Muscle layer of colon (tissue), 2 donors: ENCODE measurements at regions not wholly inside any gene's neighbourhood (a gene's known extent, or its start where the extent isn't known, plus 50 kb on each side); places are given as distances from the start of the nearest gene placed in this dataset.
"Not testable (repeated sequence)": the region's sequence is repeated elsewhere in the genome, so short reads cannot be mapped to it uniquely, and the experiment has no call there.

ENCODE experiments used
- H3K27ac ChIP-seq: one replicate; pipeline ENCODE4 v1.7.0; 2013; ENCODE audit warnings: low read depth, mild to moderate bottlenecking, low read length, moderate library complexity
- H3K27me3 ChIP-seq, 2 donors: one replicate each; pipeline ENCODE4 v1.7.0; 2013; ENCODE audit warnings: low read length in 2 of 2, mild to moderate bottlenecking in 2 of 2; ENCODE audit not compliant: insufficient read depth in 2 of 2, control insufficient read depth in 1 of 2
- H3K36me3 ChIP-seq: one replicate; pipeline ENCODE4 v1.7.0; 2013; ENCODE audit warnings: mild to moderate bottlenecking, low read length; ENCODE audit not compliant: insufficient read depth
- H3K4me1 ChIP-seq: one replicate; pipeline ENCODE4 v1.7.0; 2013; ENCODE audit warnings: mild to moderate bottlenecking, low read length; ENCODE audit not compliant: insufficient read depth
- H3K4me3 ChIP-seq, 2 donors: one replicate each; pipeline ENCODE4 v1.7.0; 2013; ENCODE audit warnings: low read length in 2 of 2, low read depth in 1 of 2, mild to moderate bottlenecking in 1 of 2, moderate library complexity in 1 of 2
- H3K9ac ChIP-seq: one replicate; pipeline ENCODE4 v1.7.0; 2013; ENCODE audit warnings: low read length
- H3K9me3 ChIP-seq: one replicate; pipeline ENCODE4 v1.7.0; 2013; ENCODE audit warnings: mild to moderate bottlenecking, low read length
- donor health status: abdominal sarcoma.
- donor health status: Adenocarcinoma of cecum.

DNA sequence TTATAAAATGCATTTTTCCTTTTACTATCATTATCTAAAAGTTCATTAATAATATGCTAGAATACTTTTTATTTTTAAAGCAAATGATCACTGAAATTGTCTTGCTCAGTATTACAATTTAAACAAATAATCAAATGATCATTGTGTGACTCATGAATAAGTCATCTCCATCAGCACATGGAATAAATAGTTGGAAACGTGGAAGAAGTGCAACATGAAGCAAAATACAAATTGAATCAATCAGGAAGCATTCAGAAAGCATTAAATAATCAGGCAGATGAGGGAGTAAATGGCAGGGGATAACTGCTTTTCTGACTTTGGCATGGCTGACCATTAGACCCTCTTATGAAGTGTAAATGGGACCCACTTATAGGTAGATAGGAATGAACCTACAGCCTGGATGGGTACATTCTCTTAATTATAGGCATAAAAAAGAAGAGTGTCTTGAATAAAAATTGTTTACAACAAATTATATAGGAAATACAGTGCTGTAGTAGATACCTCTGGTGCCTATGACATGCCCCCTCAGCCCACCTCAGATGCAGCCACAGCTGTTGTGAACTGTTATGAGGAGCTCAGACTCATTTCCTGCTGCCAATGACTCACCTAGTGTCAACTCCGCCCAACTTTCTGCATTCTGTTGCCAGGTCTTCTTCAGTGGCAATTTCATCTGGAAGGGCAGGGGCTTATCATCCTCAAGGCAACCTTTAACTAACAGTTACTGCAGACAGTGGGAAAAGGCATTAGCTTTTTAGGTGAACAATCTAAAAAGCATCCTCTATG lies 936.0 kb downstream of the TRIB2 start:
- H3K9ac ChIP-seq = no peak overlapping the region
- no peaks in the 10 kb centered on the region for H3K27me3 ChIP-seq
- H3K36me3 ChIP-seq = no peaks in the 10 kb centered on the region
- H3K9me3 ChIP-seq = no peaks in the 10 kb centered on the region
- H3K4me3 ChIP-seq = no peak overlapping the region
- no peak overlapping the region for H3K27ac ChIP-seq
- no peaks in the 10 kb centered on the region for H3K4me1 ChIP-seq

DNA sequence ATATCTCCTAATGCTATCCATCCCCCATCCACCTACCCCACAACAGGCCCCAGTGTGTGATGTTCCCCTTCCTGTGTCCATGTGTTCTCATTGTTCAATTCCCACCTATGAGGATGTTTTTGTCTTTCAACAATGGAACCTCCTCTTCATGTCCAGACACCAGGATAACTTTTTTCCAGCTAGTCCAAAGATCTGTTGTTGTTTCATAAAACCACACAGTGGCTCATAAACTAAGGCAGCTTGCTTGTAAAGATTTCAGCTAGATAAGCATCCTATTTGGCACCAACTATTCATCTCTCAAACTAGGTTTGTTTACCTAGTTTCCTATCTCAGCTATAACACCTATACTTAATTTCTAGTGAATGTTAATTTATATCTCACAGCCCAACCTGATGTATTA lies 937.7 kb downstream of the TRIB2 start:
- Histone ChIP-seq H3K9ac (no peak overlapping the region), H3K9me3 (no peaks in the 10 kb centered on the region), H3K27me3 (no peaks in the 10 kb centered on the region), H3K4me1 (no peaks in the 10 kb centered on the region), H3K27ac (no peak overlapping the region), H3K4me3 (no peak overlapping the region), H3K36me3 (no peaks in the 10 kb centered on the region)

DNA sequence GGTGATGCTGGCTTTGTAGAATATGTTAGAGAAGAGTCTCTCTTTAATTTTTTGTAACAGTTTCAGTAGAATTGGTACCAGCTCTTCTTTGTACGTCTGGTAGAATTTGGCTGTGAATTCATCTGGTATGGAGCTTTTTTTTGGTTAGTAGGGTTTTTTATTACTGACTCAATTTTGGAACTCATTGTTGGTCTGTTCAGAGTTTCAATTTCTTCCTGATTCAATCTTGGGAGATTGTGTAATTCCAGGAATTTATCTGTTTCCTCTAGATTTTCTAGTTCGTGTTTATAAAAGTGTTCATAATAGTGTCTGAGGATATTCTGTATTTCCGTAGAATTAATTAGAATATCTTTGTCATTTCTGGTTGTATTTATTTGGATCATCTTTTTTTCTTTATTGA lies 943.5 kb downstream of the TRIB2 start:
- no peaks in the 10 kb centered on the region for H3K27me3 ChIP-seq
- no peak overlapping the region for H3K9ac ChIP-seq
- H3K36me3 ChIP-seq = no peaks in the 10 kb centered on the region
- no peak overlapping the region for H3K27ac ChIP-seq
- H3K9me3 ChIP-seq = no peaks in the 10 kb centered on the region
- H3K4me1 ChIP-seq = no peaks in the 10 kb centered on the region
- H3K4me3 ChIP-seq = no peak overlapping the region

DNA sequence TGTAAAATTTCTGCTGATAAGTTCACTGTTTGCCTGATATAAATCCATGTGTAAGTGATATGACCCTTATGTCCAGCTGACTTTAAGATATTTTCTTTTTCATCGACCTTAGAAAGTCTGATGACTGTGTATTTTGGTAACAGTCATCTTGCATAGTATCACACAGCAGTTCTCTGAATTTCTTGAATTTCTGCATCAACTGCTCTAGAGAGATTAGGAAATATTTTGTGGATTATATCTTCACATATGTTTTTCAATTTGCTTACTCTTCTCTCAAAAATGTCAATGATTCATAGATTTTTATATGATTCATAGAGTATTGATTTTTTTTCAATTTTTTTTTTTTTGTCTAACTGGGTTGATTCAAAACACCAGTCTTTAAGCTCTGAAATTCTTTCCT lies 945.3 kb downstream of the TRIB2 start:
- no peaks in the 10 kb centered on the region for H3K27me3 ChIP-seq
- no peak overlapping the region for H3K27ac ChIP-seq
- no peaks in the 10 kb centered on the region for H3K9me3 ChIP-seq
- H3K36me3 ChIP-seq = no peaks in the 10 kb centered on the region
- H3K4me3 ChIP-seq = no peak overlapping the region
- H3K9ac ChIP-seq = no peak overlapping the region
- H3K4me1 ChIP-seq = no peaks in the 10 kb centered on the region

DNA sequence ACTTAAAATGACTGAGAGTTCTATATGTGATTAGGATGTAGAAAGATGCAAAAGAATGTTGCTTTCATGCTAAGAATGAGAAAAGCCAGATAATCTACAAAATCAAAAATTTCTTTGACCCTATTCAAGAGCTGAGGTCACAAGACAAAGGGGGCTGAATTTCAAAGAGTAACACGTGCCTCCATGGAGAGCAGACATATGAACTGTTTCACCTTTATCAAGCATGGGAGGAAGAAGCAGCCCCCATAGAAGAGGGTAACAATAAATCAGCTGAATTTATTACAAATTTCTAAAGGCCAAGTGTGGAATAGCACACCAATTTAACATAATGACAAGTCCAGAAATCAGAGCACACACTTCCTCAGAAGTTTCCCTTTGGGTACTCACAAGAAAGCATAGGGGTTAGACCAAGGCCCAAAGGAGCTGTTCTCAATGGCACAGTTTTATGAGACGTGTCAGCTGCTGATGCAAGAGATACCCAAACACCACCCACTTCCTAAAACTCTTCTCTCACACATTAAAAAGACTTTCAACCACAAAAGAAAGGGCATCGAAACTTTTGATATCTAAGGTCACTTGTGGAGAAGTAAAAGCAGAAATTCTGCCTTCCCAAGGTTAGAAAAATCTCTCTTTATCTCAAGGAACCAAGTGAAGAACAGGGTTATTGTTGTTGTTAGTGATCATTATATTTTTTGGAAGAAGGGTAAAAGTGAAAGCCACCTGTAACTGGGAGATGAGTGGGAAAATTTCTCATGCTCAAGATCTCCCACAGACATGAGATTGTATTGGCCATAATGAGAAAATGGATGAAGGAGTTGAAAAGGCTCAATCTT lies 950.1 kb downstream of the TRIB2 start:
- no peaks in the 10 kb centered on the region for H3K27me3 ChIP-seq
- no peaks in the 10 kb centered on the region for H3K36me3 ChIP-seq
- no peaks in the 10 kb centered on the region for H3K9me3 ChIP-seq
- no peak overlapping the region for H3K27ac ChIP-seq
- no peak overlapping the region for H3K9ac ChIP-seq
- no peaks in the 10 kb centered on the region for H3K4me1 ChIP-seq
- H3K4me3 ChIP-seq = no peak overlapping the region

DNA sequence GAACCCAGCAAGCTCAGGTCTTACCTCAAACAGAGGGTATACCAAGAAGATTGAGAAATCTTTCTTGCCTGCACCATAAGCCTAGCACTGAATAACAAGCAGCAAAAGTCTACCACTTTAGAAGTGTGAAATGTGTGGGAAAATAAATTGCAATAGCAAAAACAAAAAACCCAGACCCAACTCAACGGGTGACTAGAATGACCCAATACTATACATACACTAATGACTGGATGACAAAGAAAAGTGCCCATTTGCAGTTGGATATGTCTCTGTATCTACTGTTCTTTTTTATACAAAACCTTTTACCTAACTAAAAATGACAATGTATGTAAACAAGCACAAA lies 950.6 kb downstream of the TRIB2 start:
- Histone ChIP-seq H3K27me3 (no peaks in the 10 kb centered on the region), H3K27ac (no peak overlapping the region), H3K36me3 (no peaks in the 10 kb centered on the region)

DNA sequence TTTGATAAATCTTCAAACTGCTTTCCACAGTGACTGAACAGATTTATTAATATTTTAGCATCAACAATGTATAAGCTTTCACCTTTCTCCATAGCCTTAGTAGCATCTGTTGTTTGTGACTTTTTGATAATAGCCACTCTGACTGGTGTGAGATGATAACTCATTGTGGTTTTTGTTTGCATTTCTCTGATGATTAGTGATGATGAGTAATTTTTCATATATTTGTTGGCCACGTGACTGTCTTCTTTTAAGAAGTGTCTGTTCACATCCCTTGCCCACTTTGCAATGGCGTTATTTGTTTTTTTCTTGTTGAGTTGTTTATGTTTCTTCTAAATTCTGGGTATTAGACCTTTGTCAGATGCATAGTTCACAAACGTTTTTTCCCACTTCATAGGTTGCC lies 952.9 kb downstream of the TRIB2 start:
- Histone ChIP-seq H3K27ac (no peak overlapping the region), H3K9me3 (no peaks in the 10 kb centered on the region), H3K4me1 (no peaks in the 10 kb centered on the region), H3K27me3 (no peaks in the 10 kb centered on the region), H3K36me3 (no peaks in the 10 kb centered on the region), H3K9ac (no peak overlapping the region), H3K4me3 (no peak overlapping the region)

More for the DNA sequence above, 950.6 kb downstream of the TRIB2 start:
- Histone ChIP-seq H3K4me1 (no peaks in the 10 kb centered on the region), H3K4me3 (no peak overlapping the region), H3K9ac (no peak overlapping the region), H3K9me3 (no peaks in the 10 kb centered on the region)

DNA sequence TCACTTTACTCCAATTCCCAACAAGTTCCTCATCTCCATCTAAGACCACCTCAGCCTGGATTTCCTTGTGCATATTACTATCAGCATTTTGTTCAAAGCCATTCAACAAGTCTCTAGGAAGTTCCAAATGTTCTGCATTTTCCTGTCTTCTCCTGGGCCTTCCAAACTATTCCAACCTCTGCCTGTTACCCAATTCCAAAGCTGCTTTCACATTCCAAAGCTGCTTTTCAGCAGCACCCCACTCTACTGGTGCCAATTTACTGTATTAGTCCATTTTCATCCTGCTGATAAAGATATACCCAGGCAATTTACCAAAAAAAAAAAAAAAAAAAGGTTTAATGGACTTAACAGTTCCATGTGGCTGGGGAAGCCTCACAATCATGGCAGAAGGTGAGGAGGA lies 957.1 kb downstream of the TRIB2 start:
- H3K4me1 ChIP-seq, H3K9me3 ChIP-seq, H3K36me3 ChIP-seq, H3K27me3 ChIP-seq, H3K27ac ChIP-seq, H3K9ac ChIP-seq, H3K4me3 ChIP-seq: not testable (repeated sequence)

DNA sequence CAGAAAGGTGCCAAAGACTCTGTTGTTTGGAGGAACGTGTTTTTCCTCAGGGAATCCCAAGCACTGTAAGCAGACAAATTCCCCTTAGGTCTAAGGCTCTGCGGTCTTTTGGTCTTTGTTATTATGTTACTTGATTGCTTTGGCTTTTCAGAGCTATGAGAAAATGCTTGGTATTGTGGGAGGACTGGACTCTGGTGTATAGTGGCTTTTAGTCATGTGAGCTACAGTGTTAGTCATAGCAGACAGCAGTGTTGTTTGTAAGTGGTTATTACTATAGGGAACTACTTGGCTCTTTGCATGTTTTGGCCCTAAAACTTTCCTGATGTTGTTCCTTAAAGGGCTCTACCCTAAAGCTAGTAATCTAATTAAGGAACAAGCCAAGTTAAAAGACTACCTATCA lies 956.2 kb upstream of the LRATD1 start:
- no peak overlapping the region for H3K9ac ChIP-seq
- H3K4me3 ChIP-seq = no peak overlapping the region
- no peaks in the 10 kb centered on the region for H3K27me3 ChIP-seq
- H3K36me3 ChIP-seq = no peaks in the 10 kb centered on the region
- H3K4me1 ChIP-seq = no peaks in the 10 kb centered on the region
- H3K27ac ChIP-seq = no peak overlapping the region
- H3K9me3 ChIP-seq = no peaks in the 10 kb centered on the region

DNA sequence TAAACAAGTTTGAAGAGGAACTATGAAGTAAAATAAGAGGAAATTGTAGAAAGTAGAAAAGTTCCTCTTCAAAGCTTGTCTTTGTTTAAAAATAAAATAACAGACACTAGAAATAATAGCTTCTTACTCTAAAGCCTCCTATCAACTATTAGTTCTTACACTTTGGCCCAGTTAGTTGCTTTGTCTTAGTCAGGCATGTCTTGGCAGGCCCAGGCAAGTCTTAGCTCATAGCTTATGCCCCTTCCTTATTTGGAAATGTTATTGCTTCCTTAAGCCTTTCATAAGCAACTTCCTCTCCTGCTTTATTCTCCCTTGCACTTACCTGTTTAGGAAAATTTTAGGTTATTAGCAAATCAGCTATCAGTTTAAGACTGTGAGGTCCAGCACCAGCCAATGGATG lies 950.6 kb upstream of the LRATD1 start:
- no peak overlapping the region for H3K27ac ChIP-seq
- H3K36me3 ChIP-seq = no peaks in the 10 kb centered on the region
- no peak overlapping the region for H3K9ac ChIP-seq
- no peak overlapping the region for H3K4me3 ChIP-seq
- peaks cover 4% of the 10 kb centered on the region for H3K9me3 ChIP-seq
- no peaks in the 10 kb centered on the region for H3K27me3 ChIP-seq
- peaks cover 11% of the 10 kb centered on the region for H3K4me1 ChIP-seq

DNA sequence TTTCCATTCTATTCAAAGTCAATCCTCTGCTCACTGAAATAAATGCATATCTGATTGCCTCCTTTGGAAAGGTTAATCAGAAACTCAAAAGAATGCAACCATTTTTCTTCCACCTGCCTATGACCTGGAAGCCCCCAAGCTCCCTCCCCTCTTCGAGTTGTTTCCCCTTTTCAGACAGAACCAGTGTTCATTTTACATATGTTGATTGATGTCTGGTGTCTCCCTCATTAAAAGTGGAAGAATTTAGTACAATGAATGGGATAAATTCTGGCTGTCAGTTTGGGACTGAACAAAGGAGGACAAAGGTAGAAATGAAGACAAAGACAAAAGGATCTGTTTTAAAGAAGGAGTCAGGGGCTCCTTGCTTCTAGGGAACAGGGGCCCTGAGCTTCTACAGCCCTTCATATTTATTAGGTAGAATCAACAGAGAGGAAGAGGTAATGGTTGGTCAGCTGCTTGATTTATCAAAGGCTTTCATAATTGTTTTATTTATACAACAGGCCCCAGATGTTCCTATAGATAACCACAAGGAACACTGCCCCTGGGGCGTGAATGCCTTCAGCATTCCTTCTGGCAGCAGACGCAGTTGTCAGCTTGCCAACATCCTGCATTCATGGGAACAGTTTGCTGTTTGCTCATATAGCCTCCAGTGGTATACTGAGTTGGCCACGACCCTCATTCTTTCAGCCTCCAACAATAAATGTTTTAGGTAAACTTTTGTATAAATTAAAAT lies 949.8 kb upstream of the LRATD1 start:
- peaks cover 11% of the 10 kb centered on the region for H3K4me1 ChIP-seq
- H3K9me3 ChIP-seq = peaks cover 4% of the 10 kb centered on the region
- H3K4me3 ChIP-seq = no peak overlapping the region
- no peaks in the 10 kb centered on the region for H3K36me3 ChIP-seq
- H3K9ac ChIP-seq = no peak overlapping the region
- no peak overlapping the region for H3K27ac ChIP-seq
- H3K27me3 ChIP-seq = no peaks in the 10 kb centered on the region
